ENCODE measurements at regions not wholly inside any gene's neighbourhood (a gene's known extent, or its start where the extent isn't known, plus 50 kb on each side); places are given as distances from the start of the nearest gene placed in this dataset.

- Histone ChIP-seq H3K4me1 (ENCODE audit: control insufficient read depth in 1 of 2, insufficient read depth in 2 of 2, low read length in 2 of 2) (no peaks in the 10 kb centered on the region), H3K9ac (ENCODE audit: low read length) (no peak overlapping the region), H3K9me3 (ENCODE audit: insufficient read depth, low read depth, low read length) (no peaks in the 10 kb centered on the region), H4K91ac (ENCODE audit: low read depth, low read length) (no peak overlapping the region), H2BK5ac (ENCODE audit: low read depth, low read length, poor library complexity) (no peak overlapping the region), H3K36me3 (ENCODE audit: control insufficient read depth in 1 of 2, insufficient read depth in 2 of 2, low read length in 2 of 2) (no peaks in the 10 kb centered on the region), H3K18ac (ENCODE audit: low read length) (no peak overlapping the region), H2BK120ac (ENCODE audit: insufficient read depth, low read length, poor library complexity) (no peak overlapping the region), H3K4me3 (ENCODE audit: low read depth, low read length) (no peak overlapping the region), H3K14ac (ENCODE audit: low read length) (no peak overlapping the region), H3K79me2 (ENCODE audit: control insufficient read depth, insufficient read depth, low read length, poor library complexity) (no peaks in the 10 kb centered on the region), H4K8ac (ENCODE audit: low read depth, low read length) (no peak overlapping the region), H3K27ac (ENCODE audit: low read depth, low read length) (no peak overlapping the region), H2AFZ (ENCODE audit: insufficient read depth, low read length, poor library complexity) (no peak overlapping the region), H3K23ac (ENCODE audit: low read length) (no peak overlapping the region), H2AK5ac (ENCODE audit: low read length) (no peak overlapping the region), H4K12ac (ENCODE audit: low read depth, low read length) (no peak overlapping the region), H2BK12ac (ENCODE audit: low read length) (no peak overlapping the region), H3K4ac (ENCODE audit: low read depth, low read length) (no peak overlapping the region), H3K27me3 (ENCODE audit: insufficient read depth, low read length) (no peaks in the 10 kb centered on the region), H3K79me1 (ENCODE audit: low read length) (no peaks in the 10 kb centered on the region), H3K4me2 (ENCODE audit: low read length) (no peak overlapping the region)
- WGBS (ENCODE audit: extremely low coverage, insufficient coverage, insufficient read length): no CpG with 5 or more reads among the region's 2 CpGs
- no peak for DNase-seq
Measured at GRCh38 chr13:58043971-58044370, 412.4 kb downstream of the PCDH17 start.

DNA sequence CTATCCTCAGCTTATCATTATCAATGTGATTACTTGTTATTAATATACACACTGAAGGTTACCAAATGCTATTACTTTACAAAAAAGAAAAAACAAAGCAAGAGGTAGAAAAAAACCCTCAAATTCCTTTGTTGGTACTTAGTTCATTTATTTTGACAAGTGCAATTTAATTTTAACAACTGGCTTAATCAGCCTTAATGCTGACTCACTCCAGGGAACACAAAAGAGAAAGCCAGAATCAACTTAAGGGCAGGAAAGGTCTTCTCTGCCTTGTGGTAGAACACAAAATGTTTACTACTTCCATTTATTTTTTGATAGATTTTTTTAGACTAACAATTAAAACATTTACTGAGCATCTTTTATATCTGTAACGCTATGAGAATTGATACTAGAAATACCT lies 417.1 kb downstream of the PCDH17 start:
- Histone ChIP-seq H2BK5ac (ENCODE audit: low read depth, low read length, poor library complexity) (no peak overlapping the region), H3K4me1 (ENCODE audit: control insufficient read depth in 1 of 2, insufficient read depth in 2 of 2, low read length in 2 of 2) (no peaks in the 10 kb centered on the region), H3K4me3 (ENCODE audit: low read depth, low read length) (no peak overlapping the region), H3K27me3 (ENCODE audit: insufficient read depth, low read length) (no peaks in the 10 kb centered on the region), H3K79me2 (ENCODE audit: control insufficient read depth, insufficient read depth, low read length, poor library complexity) (no peaks in the 10 kb centered on the region), H3K23ac (ENCODE audit: low read length) (no peak overlapping the region), H3K79me1 (ENCODE audit: low read length) (no peaks in the 10 kb centered on the region), H3K27ac (ENCODE audit: low read depth, low read length) (no peak overlapping the region), H3K4ac (ENCODE audit: low read depth, low read length) (no peak overlapping the region), H4K91ac (ENCODE audit: low read depth, low read length) (no peak overlapping the region), H2AFZ (ENCODE audit: insufficient read depth, low read length, poor library complexity) (no peak overlapping the region), H2BK12ac (ENCODE audit: low read length) (no peak overlapping the region), H3K9ac (ENCODE audit: low read length) (no peak overlapping the region), H2BK120ac (ENCODE audit: insufficient read depth, low read length, poor library complexity) (no peak overlapping the region), H3K18ac (ENCODE audit: low read length) (no peak overlapping the region), H3K4me2 (ENCODE audit: low read length) (no peak overlapping the region), H4K8ac (ENCODE audit: low read depth, low read length) (no peak overlapping the region), H3K36me3 (ENCODE audit: control insufficient read depth in 1 of 2, insufficient read depth in 2 of 2, low read length in 2 of 2) (no peaks in the 10 kb centered on the region), H3K14ac (ENCODE audit: low read length) (no peak overlapping the region), H4K12ac (ENCODE audit: low read depth, low read length) (no peak overlapping the region), H2AK5ac (ENCODE audit: low read length) (no peak overlapping the region), H3K9me3 (ENCODE audit: insufficient read depth, low read depth, low read length) (no peaks in the 10 kb centered on the region)
- DNase-seq: no peak
- no CpG with 5 or more reads among the region's 1 CpG for WGBS (ENCODE audit: extremely low coverage, insufficient coverage, insufficient read length)

- Histone ChIP-seq H3K36me3 (ENCODE audit: control insufficient read depth in 1 of 2, insufficient read depth in 2 of 2, low read length in 2 of 2) (no peaks in the 10 kb centered on the region), H2AFZ (ENCODE audit: insufficient read depth, low read length, poor library complexity) (no peak overlapping the region), H3K9me3 (ENCODE audit: insufficient read depth, low read depth, low read length) (no peaks in the 10 kb centered on the region), H3K4me2 (ENCODE audit: low read length) (no peak overlapping the region), H2AK5ac (ENCODE audit: low read length) (no peak overlapping the region), H2BK12ac (ENCODE audit: low read length) (no peak overlapping the region), H3K4ac (ENCODE audit: low read depth, low read length) (no peak overlapping the region), H3K23ac (ENCODE audit: low read length) (no peak overlapping the region), H3K18ac (ENCODE audit: low read length) (no peak overlapping the region), H3K4me3 (ENCODE audit: low read depth, low read length) (no peak overlapping the region), H4K91ac (ENCODE audit: low read depth, low read length) (no peak overlapping the region), H2BK120ac (ENCODE audit: insufficient read depth, low read length, poor library complexity) (no peak overlapping the region), H3K79me2 (ENCODE audit: control insufficient read depth, insufficient read depth, low read length, poor library complexity) (no peaks in the 10 kb centered on the region), H3K79me1 (ENCODE audit: low read length) (no peaks in the 10 kb centered on the region), H4K8ac (ENCODE audit: low read depth, low read length) (no peak overlapping the region), H3K27me3 (ENCODE audit: insufficient read depth, low read length) (no peaks in the 10 kb centered on the region), H3K4me1 (ENCODE audit: control insufficient read depth in 1 of 2, insufficient read depth in 2 of 2, low read length in 2 of 2) (no peaks in the 10 kb centered on the region), H4K12ac (ENCODE audit: low read depth, low read length) (no peak overlapping the region), H2BK5ac (ENCODE audit: low read depth, low read length, poor library complexity) (no peak overlapping the region), H3K9ac (ENCODE audit: low read length) (no peak overlapping the region), H3K27ac (ENCODE audit: low read depth, low read length) (no peak overlapping the region), H3K14ac (ENCODE audit: low read length) (no peak overlapping the region)
- DNase-seq: no peak
- no CpG with 5 or more reads among the region's 4 CpGs for WGBS (ENCODE audit: extremely low coverage, insufficient coverage, insufficient read length)
Measured at GRCh38 chr13:58051396-58051795, 419.9 kb downstream of the PCDH17 start.

DNA sequence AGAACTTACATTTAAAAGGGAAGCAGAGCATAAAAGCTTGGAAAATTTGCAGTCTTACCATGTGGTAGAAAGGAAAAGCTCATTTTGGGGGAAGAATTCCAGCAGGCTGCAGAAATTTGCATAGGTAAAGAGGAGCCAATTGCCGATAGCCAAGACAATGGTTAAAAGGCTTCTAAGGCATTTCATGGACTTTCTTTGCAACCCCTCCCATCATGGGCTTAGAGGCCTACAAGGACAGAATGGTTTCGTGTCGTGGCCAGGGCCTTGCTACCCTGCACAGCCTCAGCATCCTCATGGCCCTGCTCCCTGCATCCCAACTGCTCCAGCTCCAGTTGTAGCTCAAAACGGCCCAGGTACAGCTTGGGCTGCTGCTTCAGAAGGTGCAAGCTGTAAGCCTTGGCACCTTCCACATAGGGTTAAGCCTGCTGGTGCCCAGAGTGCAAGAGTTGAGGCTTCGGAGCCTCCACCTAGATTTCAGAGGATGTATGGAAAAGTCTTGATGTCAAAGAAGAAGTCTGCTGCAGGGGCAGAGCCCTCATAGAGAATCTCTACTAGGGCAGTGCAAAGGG lies 420.3 kb downstream of the PCDH17 start:
- no peaks in the 10 kb centered on the region for H3K79me1 ChIP-seq (ENCODE audit: low read length)
- H4K12ac ChIP-seq (ENCODE audit: low read depth, low read length): no peak overlapping the region
- no peak overlapping the region for H3K4me2 ChIP-seq (ENCODE audit: low read length)
- no peak overlapping the region for H3K23ac ChIP-seq (ENCODE audit: low read length)
- no peaks in the 10 kb centered on the region for H3K4me1 ChIP-seq (ENCODE audit: control insufficient read depth in 1 of 2, insufficient read depth in 2 of 2, low read length in 2 of 2)
- H3K4ac ChIP-seq (ENCODE audit: low read depth, low read length): no peak overlapping the region
- H3K79me2 ChIP-seq (ENCODE audit: control insufficient read depth, insufficient read depth, low read length, poor library complexity): no peaks in the 10 kb centered on the region
- no peak overlapping the region for H3K18ac ChIP-seq (ENCODE audit: low read length)
- H3K14ac ChIP-seq (ENCODE audit: low read length): no peak overlapping the region
- no peak overlapping the region for H4K8ac ChIP-seq (ENCODE audit: low read depth, low read length)
- no peak overlapping the region for H4K91ac ChIP-seq (ENCODE audit: low read depth, low read length)
- no peaks in the 10 kb centered on the region for H3K36me3 ChIP-seq (ENCODE audit: control insufficient read depth in 1 of 2, insufficient read depth in 2 of 2, low read length in 2 of 2)
- H3K4me3 ChIP-seq (ENCODE audit: low read depth, low read length): no peak overlapping the region
- H2AK5ac ChIP-seq (ENCODE audit: low read length): no peak overlapping the region
- H2BK120ac ChIP-seq (ENCODE audit: insufficient read depth, low read length, poor library complexity): no peak overlapping the region
- WGBS (ENCODE audit: extremely low coverage, insufficient coverage, insufficient read length): no CpG with 5 or more reads among the region's 5 CpGs
- H2BK12ac ChIP-seq (ENCODE audit: low read length): no peak overlapping the region
- no peak overlapping the region for H3K9ac ChIP-seq (ENCODE audit: low read length)
- no peaks in the 10 kb centered on the region for H3K9me3 ChIP-seq (ENCODE audit: insufficient read depth, low read depth, low read length)
- H3K27ac ChIP-seq (ENCODE audit: low read depth, low read length): no peak overlapping the region
- H2AFZ ChIP-seq (ENCODE audit: insufficient read depth, low read length, poor library complexity): no peak overlapping the region
- no peak overlapping the region for H2BK5ac ChIP-seq (ENCODE audit: low read depth, low read length, poor library complexity)
- H3K27me3 ChIP-seq (ENCODE audit: insufficient read depth, low read length): no peaks in the 10 kb centered on the region
- no peak for DNase-seq

Data from trophoblast cell (in vitro differentiated cells and primary cell).